ENCODE measurements at regions not wholly inside any gene's neighbourhood (a gene's known extent, or its start where the extent isn't known, plus 50 kb on each side); places are given as distances from the start of the nearest gene placed in this dataset.

- TF ChIP-seq CTCF (conservative IDR thresholded peaks at IDR 0.05; ENCODE audit: low read depth, low read length) (no peak), EZH2 (IDR thresholded peaks at IDR 0.05; ENCODE audit: borderline replicate concordance, low read depth, low read length, poor library complexity, severe bottlenecking) (no peak)
These were observed 233.9 kb upstream of the STAC start for GRCh38 chr3:36146404-36146803.
